Femur (tissue), 1 donor: ENCODE measurements at regions not wholly inside any gene's neighbourhood (a gene's known extent, or its start where the extent isn't known, plus 50 kb on each side); places are given as distances from the start of the nearest gene placed in this dataset.

Source experiments
- DNase-seq: peaks from one replicate; pipeline ENCODE4 v3.0.0-alpha.2; 2017

DNA sequence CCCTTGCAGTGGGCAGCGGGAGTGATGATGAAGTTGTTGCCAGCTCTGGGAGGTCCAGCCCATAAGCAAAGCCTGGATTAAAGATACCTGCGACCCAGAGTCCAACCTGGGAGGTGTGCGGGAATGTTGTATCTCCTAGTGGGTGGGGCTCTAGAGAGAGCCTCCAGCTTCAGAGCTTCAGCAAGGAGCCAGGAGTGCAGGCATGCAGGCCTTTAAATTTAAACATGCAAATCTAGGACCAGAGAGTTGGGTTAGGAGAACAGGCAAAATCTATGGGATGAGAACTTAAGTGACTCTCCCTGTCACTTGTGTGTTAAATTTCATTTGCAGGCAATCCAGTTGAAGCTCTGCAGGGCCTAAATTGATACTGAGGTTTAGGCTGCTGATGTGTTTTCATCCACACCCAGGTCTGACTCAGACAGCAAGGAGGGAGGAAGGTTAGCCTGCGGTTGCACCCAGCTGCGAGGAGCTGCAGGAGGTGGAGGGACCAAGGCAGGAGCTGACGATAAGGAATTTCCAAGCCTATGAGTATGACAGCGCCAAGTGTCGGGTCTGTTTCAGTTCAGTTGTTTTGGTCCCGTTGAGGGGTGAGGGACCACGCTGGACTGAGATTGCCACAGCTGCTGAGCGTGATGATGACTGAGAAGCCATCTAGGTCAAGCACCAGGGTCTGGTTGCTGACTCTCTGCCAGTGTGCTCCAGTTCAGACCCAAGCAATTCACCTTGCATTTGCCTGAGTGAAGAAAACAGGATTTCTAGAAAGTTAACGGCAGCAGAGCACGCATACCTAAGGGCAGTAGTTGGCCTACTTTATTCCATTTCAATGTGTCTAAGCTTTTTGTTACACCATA is 243.0 kb downstream of the ICE1 start:
- DNase-seq: no peak

- no peak for DNase-seq
Measured at GRCh38 chr5:5658889-5659465, 236.5 kb downstream of the ICE1 start.

GRCh38 chr5:5658226-5658625 is 235.7 kb downstream of the ICE1 start:
- peak; percentile 56 for DNase-seq

DNA sequence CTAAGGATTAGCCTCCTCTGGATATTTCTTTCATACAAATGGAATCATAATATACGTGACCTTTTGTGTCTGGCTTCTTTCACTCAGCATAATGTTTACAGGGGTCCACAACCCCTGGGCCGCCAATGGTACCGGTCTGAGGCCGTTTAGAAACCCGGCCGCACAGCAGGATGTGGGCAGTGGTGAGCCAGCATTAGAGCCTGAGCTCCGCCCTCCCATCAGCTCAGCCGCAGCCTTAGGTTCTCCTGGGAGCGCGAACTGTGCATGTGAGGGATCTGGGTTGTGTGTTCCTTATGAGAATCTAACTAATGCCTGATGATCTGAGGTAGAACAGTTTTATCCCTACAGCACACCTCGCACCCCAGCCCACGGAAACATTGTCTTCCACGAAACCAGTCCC is 229.7 kb downstream of the ICE1 start:
- DNase-seq: no peak

DNA sequence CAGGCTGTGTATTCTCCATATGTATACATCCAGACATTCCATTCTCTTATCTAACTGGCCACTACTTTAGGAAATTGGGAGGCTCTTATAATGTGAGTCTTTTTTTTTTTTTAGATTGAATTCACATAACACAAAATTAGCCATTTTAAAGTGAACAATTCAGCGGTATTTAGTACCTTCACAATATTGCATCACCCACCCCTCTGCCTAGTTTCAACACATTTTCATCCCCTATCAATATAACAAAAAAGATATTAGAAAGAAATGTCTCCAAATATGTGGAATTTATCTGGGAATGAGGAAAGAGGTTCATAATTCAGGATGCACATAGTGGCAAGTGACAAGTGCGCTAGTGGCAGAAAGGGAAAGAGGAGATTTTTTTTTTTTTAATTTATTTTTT is 228.5 kb downstream of the ICE1 start:
- no peak for DNase-seq

DNA sequence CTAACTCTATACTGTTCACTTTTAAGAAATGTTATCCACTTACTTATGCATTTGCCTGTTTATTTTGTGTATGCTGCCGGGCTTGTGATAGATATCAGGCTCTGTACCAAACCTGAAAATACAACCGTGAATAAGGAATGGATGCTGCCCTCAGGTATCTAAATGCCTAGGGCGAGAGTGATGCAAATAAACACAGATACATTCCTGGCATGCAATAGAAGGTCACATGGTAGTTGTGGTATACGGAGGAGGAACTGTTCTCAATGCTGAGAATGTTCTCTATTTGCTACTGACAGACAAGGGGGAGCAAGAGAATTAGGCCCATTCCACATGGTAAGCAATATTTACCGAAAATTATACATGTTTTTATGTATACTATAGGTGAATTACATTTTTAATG is 227.8 kb downstream of the ICE1 start:
- DNase-seq: no peak

- DNase-seq: no peak
Measured at GRCh38 chr5:5649641-5650040, 227.2 kb downstream of the ICE1 start.

DNA sequence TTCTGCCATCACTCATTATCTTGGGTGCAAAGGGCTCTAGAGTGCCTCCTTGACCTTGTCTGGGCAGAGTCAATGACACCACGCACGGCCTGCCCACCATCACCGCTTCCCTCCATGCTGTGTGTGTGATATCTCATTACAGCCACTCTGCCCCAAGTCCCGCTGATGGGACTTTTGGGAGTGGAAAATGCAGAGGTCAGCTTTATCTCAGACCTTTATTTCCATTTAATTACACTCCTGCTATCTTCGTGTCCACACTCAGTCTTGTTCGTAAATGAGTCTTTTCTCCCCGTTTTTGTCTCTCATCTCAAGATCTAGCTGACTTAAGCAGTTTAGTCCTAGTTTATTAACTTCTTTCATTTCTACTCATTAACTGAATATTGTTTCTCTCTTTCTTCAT is 226.2 kb downstream of the ICE1 start:
- no peak for DNase-seq

- no peak for DNase-seq
Measured at GRCh38 chr5:5645891-5646290, 223.4 kb downstream of the ICE1 start.

- no peak for DNase-seq
Measured at GRCh38 chr5:5645198-5645597, 222.7 kb downstream of the ICE1 start.

- no peak for DNase-seq
Measured at GRCh38 chr5:5644249-5644648, 221.8 kb downstream of the ICE1 start.

DNA sequence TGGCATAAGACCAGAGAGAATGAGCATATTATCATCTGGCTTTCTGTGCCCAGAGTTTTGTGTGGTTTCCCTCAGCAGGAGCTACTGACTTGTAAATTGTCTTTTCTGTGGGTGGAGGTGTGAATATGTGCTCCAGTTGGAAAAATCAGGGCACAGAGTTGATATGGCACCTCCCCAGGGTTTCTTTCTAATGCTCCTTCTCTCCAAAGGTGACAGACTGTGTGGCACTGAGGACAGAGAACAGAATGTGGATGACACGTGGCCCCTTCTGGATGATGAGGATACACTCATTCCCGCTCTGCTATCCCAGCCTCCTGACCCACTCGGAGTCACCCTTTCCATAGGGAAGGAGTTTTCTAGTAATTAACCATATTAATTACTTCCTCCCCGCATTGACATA is 221.0 kb downstream of the ICE1 start:
- DNase-seq: no peak

- DNase-seq: no peak
Measured at GRCh38 chr5:5638211-5638610, 215.7 kb downstream of the ICE1 start.

DNA sequence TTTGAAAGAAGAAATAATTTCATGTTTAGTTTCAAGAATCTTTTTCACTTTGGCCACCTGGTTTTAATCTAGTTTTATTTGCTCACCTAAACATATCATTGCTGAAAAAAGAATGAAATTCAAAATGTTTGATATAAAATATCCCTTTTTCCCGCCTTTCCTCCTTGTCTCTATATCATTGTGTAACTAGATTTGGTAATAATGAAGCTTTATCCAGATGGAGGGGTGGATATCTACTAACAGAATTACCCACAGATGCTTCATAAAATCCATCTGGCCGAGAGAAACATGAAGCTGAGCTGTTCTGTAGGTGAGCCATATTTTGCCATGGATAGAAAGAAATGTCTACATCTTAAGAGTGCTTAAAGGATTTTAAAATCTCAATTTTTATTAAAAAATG is 214.7 kb downstream of the ICE1 start:
- DNase-seq: no peak

GRCh38 chr5:5634817-5635216 is 212.3 kb downstream of the ICE1 start:
- no peak for DNase-seq

DNA sequence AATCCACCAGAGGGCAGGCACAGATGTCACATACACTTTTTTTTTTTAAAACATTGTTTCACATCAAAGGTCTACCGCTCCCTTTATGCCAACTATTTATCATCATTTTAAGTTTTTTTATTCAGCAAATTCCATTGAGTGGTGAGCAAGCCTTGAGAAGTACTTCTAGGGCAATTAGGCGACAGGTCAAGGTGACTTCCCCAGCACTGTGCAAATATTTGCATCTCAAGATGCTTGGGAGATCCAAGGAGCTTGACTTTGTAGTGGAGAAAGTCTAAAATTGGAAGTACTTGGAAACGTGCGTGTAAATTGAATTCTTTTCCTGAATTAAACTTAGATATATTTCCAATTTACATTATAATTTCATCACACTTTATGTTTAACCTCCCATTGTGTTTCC is 211.1 kb downstream of the ICE1 start:
- DNase-seq: no peak

DNA sequence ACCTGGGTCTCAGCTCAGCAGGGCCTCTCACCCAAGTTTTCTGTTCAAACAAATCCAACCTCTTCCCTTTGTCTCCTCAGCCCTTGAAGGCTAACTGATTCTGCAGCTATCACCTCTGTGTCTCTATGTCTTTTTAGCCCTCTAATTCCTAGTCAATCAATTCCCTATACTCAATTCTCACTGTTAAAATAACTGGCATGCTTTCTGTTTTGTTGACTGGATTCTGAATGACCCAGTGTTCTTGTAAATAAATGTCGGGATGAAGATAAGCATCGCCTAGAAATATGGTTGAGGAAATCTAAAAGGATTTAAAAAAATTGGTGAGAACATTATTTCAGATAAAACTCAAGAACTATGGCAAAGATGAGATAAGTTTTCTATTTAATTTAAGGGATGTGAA is 210.2 kb downstream of the ICE1 start:
- DNase-seq: no peak

DNA sequence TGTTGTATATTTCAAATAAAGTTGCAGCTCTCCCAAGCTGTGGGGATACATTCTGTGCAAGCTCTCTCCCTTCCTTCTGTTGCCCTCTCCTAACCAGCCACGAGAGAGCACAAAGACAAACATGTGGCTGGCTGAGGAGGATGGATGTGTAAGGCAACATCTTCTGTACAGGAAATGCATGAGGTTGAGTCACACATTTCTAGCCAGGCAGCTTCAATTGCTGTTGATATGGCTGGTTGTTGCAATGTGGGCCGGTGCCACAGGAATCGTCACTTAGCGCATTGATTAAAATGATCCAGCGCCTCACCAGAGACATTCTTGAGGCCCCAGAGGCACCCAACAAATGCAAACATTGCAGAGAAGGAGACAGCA is 207.1 kb downstream of the ICE1 start:
- no peak for DNase-seq

GRCh38 chr5:5628866-5629606 is 206.6 kb downstream of the ICE1 start:
- DNase-seq: no peak

DNA sequence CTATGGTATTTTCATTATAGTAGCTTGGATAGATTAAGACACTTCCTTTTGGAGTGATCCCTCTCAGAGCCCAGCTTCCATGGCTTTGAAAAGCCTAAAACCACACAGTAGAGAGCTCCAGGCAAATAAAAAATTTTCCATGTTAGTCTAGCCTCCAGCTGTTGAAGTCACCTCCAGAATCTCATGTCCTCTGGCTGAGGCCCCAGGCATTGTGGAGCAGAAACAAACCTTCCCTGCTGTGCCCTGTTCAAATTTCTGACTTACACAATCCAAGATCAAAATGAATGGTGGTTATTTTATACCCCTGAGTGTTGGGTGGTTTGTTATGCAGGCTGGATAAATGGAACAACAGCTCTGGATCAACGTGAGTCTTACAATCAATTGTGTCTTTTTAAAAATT is 203.9 kb downstream of the ICE1 start:
- no peak for DNase-seq

DNA sequence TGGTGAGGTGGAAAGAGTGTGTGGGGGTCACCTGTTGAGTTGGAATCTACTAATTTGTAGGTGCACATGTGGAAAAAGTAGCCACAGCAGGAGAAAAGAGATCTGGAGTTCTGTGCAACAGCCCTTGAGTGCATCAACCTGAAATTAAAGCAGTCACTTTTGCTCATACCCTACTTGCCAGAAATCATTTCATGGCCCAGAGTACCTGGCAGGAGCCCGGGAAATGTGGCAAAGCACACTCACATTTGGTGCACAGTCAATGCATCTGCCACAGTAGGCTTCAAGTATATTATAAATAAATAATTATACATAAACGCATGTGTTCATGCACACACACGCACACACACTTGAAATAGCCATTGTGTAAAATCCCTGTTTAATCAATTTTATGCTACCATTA is 203.0 kb downstream of the ICE1 start:
- DNase-seq: no peak

DNA sequence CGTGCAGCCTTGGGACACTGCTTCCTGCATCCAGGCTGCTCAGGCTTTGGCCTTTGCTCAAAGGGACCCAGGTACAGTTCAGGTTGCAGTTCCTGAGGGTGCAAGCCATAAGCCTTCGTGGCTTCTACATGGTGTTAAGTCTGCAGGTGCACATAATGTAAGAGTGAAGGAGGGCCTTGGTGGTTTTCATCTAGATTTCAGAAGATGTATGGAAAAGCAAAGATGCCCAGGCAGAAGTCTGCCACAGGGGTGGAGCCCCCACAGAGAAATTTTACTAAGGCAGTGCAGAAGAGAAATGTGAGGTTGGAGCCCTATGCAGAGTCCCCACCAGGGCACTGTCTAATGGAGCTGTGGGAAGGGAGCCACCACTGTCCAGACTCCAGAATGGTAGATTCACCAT is 200.9 kb downstream of the ICE1 start:
- DNase-seq: no peak

- DNase-seq: no peak
Measured at GRCh38 chr5:5622806-5623205, 200.3 kb downstream of the ICE1 start.

DNA sequence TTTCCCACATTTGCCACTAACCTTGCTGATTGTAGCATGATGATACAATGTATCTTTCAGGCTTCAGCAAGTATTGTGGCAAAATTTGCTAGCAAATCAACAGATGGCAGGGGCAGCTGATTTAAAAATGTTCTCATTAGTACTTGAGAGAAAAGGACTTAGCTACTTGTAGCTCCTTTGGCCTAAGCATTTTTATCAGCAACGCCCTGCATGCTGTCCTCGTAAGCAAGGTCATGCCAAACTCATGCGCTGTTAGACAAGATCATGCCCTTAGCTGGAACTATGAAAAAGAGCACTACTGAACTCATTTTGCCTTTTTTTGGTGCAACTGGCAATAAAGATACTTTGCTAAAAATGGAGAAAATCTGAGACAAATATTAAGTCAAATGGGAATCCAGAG is 197.1 kb downstream of the ICE1 start:
- DNase-seq: no peak
